GM11168 (cell line): ENCODE measurements at regions not wholly inside any gene's neighbourhood (a gene's known extent, or its start where the extent isn't known, plus 50 kb on each side); places are given as distances from the start of the nearest gene placed in this dataset.

ENCODE experiments used
- in situ Hi-C: fragments of 300-500 bp; cut with MboI; formaldehyde crosslinking; loops from one replicate; pipeline ENCODE4 v1.12.0; 2022; ENCODE audit warnings: low sequenced_read_pairs; ENCODE audit not compliant: unreplicated experiment

DNA sequence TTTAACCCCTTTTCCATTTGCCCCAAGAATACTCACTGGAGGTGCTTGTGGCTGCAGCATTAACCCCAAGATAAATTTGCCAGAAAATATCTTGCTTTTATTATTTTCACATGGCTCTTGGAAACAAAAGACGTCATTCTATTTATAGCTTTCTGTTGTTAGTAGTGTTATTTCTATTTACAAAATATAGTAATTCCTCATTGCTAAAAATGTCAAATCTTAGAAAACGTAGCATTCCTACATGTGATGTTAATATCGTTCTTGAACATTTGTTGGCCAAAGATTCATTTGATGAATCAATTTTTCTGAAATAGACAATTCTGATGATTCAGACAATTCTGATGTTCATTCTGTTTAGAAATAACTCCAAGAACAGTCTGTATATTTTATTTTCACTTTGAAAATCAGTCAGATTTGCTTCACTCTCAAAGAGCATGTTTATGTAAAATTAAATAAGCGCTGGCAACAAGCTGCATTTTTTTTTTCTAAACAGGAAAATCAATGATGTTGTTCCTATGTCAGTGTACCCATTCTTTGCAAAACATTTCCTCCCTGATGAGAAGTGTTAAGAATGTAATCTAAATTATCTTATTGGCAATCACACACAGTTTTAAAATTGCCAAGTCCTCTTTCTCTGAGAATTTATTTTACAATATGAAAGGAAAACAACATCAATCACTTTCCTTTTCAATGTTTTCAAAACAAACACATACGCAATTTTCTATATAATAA lies 334.0 kb downstream of the KCTD12 start:
- in situ Hi-C loops = no loop called here

DNA sequence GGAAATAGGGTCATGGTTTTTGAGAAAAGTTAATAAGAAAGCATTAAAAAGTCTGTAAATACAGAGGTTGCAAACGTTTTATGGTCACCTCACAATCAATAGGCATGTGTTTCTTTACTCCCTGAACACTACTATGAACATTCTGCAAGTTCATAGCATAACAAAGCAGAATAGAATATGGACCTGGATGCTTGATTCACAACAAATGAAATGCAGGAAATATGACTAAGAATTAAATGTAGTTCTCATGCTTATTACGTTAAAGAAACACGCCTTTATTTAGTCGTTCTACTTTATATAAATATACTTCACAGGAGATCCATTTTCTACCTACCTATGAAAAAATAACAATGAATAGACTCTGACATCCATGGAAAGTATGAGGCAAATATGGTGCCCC lies 344.0 kb downstream of the KCTD12 start:
- in situ Hi-C loops = no loop called here

DNA sequence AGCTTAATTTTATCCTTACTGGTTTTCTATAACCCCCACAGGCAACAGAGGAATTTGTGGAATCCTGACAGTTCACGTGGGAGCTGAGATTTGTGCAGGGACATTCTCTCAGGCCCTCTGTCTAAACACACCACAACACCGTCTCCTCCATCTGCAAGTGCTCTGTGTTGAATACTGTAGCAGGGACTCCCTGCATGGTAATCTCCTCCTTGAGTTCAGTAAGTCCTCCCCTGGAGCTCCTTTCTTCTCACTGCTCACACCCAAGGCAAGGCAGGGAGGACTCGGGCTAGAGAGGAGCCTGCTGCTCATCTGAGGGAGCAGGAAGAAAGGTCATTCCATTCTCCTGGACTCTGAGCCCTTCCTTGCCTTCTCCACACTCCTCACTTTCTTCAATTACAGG lies 348.2 kb downstream of the KCTD12 start:
- in situ Hi-C loops = no loop called here

DNA sequence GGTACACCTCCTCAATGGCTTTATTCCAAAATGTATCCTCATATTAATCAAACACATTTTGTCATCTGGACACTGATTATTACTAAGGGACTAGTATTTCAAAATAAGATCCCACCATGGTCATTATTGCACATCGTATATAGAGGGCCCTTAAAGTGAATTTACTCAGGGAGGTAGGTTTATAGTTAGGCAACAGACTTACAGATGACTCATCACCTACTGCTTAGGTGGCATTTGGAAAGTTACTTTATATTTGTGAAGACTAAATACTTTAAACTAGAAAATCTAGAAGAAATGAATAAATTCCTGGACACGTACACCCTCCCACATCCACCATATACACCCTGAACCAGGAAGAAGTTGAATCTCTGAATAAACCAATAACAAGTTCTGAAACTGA lies 353.0 kb downstream of the KCTD12 start:
- in situ Hi-C loops = no loop called here

DNA sequence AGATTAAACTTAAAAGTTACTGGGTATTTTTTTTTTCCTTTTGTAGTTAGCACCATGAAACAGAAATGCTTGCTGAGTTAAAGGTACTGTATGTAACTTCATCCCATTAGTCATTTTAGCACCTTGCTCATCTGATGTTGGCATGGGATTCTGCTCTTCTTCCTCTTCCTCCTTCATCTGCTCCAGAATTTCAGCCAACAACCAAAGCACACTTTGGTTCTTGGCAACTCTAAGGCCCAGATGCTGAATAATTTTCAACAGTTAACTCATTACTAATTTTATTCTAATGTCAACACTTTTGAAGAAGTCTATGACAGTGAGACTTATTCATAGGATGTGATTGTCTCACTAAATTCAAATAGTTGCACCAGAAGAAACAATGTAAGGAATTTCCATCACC lies 359.2 kb downstream of the KCTD12 start:
- in situ Hi-C loops = no loop called here

DNA sequence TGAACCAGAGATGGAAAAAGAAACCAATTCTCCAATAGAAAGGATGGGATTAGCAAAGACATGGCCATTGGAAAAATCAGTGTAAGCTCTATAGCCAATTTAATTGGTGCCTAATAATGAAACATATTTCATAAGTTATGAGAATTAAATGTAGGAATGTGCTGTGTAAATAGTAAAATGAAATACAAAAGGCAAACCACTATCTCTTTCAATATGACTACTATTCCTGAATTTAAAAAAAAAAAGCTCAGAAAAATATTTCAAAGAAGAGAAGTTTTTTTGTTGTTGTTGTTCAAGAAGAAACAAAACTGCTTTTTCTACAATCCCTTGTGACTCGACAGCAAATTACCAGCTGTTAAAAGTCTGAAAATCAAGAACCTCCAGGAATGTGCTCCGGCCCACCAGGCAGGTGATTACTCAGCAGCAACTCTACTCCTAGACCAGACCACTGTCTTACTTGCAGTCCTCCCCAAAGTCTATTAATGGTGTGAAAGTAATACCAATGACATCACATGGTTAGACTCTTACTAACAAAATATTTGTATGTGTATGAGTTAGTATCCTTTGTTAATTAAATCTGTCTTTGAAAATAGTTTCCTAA lies 362.4 kb downstream of the KCTD12 start:
- in situ Hi-C loops = no loop called here

DNA sequence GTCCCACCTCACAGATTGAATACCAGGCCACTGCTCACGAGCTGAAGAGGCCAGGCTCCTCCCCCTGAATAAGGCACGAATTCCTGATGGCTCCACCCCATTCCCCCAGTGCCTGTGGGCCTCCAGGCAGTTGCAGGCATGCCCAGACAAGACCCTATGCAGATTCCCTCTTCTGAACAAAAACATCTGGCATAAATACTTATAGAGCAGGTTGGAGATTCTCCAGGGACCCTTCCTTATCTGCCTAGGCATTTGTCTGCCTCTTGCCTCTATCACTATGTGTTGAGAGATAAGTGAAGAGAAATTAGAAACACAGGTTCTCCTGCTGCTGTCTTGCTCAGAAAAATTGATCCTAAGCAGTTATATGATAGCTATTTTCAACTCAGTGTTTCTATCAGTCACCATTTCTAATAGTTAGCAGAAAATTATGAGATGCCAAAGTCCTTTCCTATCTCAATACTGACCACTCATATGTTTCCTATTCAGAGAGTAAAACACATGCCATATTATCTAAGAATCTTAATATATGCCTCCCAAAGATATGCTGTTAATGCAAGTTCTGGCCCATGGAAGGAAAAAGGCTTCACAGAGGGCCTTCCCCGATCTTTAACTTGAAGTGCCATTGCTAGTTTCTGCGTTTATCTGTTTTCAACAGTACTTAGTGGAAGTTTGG lies 364.0 kb downstream of the KCTD12 start:
- in situ Hi-C loops = no loop called here

DNA sequence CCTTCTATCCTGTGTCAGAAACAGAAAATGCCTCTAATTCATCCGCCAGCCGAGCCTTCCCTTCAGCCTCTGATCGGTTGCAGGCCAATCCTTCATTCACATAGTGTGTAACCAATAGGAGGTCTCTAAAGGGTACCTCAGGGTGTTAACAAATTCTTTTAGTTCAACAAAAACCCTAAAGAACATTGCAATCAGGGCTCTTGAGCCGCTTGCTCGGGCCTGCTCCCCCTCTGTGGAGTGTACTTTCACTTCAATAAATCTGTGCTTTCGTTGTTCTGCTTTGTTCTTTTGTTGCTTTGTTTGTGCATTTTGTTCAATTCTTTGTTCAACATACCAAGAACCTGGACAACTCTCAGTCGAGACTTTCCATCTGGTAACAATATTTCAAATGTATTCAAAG lies 366.5 kb downstream of the KCTD12 start:
- in situ Hi-C loops = no loop called here

DNA sequence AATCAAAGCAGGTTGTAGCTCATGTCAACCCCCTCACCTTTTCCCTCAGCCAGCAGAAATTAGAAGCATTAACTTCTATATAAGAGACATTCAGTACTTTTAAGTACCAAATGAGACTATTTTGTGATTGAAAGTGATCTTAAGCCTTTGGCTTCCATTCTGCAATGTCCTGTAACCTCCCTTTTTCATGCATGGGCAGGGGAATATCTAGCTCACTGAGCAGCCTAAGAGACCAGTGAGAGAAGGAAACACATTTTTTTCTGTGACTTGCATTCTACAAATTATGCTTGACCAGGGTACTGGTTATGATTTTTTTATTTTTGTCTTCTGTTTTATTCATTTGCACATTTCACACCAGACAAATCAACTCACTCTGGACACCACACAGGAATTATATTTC lies 369.6 kb downstream of the KCTD12 start:
- in situ Hi-C loops = no loop called here

DNA sequence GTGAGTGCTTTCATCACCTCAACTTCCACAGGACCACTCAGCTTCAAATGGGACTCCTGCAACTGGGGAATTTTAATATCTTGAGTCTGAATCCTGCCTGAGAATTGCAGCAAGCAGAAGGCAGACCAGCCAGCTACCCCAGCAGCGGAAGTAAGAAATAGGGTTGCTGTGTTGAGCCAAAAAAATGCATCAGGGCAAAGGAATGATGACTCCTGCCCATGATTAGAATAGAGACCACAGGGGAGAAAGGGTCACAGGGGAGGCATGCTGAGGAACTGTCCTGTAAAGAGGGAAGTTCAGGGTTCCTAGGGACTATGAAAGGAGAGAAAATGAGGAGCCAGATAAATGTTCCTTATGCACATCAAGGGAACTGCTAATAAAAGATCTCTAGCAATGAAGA lies 370.2 kb downstream of the KCTD12 start:
- in situ Hi-C loops = no loop called here

DNA sequence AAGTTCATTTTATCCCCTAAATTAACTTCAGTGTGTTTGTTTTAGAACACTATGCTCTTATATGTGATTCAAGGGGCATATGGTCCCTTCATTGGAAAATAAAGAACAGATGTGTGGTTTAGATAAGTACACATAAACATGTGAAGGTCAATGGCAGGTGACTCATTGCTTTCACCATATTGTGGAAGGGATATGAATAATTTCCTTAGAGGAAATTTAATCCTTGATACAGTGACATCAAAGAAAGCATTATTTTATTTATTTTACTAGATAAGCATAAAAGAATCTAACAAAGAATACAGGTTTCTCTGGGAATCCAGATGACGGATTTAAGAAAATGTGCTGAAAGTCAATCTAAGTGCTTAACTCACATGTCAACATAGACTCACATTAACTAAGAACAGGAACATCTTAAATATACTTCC lies 373.5 kb downstream of the KCTD12 start:
- in situ Hi-C loops = no loop called here

DNA sequence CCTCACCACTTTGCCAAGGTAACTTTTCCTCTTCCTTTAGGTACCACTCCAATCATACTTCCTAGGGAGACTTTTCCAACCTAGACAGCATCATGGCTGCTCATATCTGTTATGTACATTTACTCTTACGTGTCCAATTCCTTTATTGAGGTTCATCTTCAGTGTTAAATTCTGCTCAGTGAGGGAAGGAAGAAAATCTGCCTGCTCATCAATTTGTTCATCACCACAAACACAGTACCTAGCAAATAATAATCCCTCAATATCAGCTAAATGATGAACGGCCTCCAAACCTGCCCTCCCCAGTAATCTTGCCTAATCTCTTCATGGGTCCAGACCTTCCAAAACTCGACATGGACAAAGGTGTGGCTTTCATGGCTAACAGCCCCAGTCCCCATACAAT lies 380.8 kb downstream of the KCTD12 start:
- in situ Hi-C loops = no loop called here

DNA sequence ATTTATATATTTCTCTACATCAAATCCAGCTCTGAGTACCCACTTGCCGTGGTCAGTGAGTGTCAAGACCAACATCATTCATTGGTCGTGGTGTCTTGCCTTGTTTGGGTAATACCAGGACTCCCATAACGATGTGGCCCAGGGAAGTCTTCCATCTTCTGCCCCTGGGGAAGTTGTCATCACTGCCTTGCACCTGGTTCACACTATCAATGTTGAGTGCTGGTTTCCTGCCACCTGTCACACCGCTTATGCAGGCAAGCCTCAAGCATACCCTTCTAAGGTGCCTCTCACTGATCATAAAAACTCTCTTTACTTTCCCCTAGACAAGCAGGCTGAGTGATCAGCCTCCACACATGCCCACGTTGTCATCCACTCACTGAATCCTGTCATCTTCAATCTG lies 382.4 kb downstream of the KCTD12 start:
- in situ Hi-C loops = no loop called here

DNA sequence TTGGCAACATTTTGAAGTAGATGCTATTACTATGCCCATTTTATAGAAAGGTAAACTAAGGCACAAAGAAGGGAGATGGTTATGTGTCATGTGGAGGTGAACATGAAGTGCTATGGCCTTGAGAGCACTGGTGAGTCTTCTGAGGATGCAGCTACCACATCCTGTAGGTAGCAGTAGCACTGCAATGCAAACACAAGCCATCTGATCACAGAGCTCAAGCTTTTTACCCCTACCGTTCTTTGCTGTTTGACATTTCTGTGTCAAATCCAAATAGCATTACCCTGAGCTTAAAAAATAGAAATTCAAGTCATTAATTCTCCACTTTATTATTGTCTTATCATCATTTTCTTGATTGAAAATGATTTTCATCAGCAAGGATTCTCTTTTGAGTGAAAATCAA lies 382.9 kb downstream of the KCTD12 start:
- in situ Hi-C loops = no loop called here

DNA sequence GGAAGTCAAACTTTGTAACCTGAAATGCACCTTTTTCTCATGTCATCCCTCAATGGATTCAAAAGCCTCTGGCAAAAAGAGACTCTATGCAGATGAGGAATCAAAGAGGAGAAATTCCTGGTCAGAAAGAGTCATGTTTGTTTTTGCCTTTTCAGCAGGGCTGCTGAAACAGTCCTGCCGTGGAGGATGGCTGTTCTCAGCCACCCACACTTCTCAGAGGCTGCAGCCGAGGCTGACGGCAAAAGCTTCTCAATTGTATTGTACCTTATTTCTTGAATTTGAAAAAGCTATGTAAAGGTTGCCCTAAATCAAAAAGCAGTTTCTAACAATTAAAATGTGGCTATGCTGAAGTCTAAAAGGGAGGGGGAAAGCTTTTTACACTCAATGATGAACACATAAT lies 385.3 kb downstream of the KCTD12 start:
- in situ Hi-C loops = no loop called here

DNA sequence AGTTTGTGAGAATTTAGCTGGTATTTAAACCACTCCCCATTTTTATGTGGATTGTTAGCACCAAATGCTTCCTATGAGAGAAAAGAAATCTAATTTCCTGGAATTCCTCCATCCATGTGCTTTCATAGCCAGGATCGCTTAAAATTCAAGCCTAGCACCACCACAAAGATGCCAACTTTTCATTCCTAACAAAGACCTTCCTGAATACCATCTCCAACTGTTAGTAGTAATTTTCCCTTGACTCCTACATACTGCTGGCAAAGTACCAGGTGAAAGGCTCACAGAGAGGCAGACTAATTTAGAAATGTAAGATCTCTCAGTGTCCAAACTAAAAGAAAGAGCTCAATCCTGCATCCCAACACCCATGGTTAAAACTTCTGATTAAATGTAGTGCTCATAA lies 386.3 kb downstream of the KCTD12 start:
- in situ Hi-C loops = no loop called here

DNA sequence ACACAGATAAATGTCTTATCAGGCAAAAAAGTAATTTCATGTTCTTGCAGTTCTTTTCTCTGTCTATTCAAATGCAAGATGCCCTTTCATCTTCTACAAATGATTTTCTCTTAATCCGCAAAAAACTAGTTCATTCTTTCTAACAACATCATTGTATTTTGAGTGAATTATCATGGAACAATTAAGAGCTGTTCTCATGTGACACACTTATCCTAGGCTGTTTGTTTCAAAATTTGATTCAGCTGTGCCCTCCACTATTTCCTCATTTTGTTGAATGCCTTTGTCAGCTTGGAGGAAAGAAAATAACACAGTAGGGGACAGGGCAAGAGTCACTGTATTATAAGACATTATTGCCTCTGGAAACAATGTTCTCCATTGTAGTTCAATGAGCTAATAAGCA lies 396.9 kb downstream of the KCTD12 start:
- in situ Hi-C loops = no loop called here

DNA sequence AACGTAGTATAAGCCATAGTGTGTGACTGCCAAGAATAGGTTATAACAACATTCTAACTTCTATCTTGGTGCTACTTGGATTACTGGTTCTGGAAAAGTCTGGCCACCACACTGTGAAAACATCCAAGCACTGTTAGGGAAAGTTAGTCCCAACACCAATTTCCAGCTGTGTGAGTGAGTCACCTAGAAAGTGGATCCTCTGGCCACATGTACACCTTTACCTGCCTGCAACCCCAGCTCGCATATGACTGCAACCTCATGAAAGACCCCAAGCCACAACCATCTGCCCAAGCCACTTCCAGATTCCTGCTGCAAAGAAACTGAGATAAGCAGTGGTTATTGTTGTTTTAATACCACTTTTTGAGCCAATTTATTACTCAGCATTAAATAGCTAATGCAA lies 404.5 kb downstream of the KCTD12 start:
- in situ Hi-C loops = no loop called here

DNA sequence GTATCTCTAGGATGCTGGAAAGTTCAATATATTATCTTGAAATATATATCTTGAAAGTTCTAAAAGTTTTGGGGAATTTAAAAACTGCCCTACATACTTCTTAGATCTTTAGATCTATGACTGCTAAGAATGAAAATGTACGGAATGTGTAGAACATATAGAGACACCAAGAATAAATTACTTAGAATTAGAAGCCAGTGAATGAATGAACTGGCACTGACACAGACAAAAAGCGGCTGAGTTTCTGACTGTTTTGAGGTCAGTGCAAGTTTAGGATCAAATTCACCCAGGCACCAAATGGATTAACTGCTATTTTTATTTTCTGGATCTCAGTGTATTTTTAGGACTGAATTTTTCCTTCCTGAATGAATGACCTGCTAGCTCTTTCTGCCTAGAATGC lies 411.2 kb downstream of the KCTD12 start:
- in situ Hi-C loops = loop anchor here (5.0 to 25.0 kb wide), 2 partner anchors 588 to 788 kb away; no protein-coding TSS in a partner anchor

DNA sequence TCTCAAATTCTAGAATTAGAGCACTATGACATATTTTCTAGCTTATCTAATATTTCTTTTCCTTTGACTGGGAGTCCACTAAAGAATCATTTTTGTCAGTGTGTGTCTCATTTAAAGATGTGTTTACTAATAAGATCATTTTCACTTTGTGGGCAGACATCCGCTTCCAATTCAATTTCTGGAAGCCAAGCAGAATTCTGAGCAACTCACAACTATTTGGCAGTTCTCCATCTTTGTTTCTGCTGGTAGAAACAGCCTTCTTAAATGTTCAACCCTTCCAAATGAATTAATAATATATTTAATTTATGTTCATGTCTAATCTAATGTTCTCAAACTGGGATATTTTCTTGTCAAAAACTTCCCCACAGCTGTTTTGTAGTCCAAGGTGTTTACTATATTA lies 411.8 kb downstream of the KCTD12 start:
- in situ Hi-C loops = loop anchor here (5.0 to 25.0 kb wide), 2 partner anchors 587 to 787 kb away; no protein-coding TSS in a partner anchor

DNA sequence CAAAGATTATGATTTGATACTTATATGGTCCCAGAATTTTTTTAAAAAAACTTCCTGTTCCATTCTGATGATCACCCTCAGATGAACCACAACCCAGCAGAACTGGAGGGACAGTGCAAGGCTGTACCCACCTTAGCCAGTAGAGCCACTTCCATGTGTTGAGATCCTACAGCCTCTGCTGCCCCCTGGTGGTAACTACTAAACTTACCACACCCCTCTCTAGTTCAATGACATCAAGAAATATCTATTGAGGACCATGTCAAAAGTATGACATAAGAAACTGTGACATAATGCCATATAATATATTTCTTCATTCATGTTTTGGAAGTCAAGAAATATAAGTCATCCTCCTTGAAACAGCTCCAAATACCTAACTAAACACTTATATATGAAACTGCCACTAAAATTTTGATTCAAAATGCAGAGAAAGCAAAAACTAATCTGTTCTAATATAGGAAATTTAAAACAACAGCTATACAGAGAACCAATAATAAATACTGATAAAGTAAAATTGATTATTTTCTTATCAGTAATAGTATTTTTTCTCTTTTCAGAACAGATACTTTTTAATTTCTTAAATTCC lies 412.6 kb downstream of the KCTD12 start:
- in situ Hi-C loops = loop anchor here (5.0 to 25.0 kb wide), 2 partner anchors 586 to 786 kb away; no protein-coding TSS in a partner anchor
